Hepatocyte (in vitro differentiated cells): ENCODE measurements at regions not wholly inside any gene's neighbourhood (a gene's known extent, or its start where the extent isn't known, plus 50 kb on each side); places are given as distances from the start of the nearest gene placed in this dataset.

Source experiments
- DNase-seq: peaks from one replicate; pipeline ENCODE4 v3.0.0-alpha.2; 2016; ENCODE audit warnings: low spot score
- H2AFZ ChIP-seq: fragments of 200-600 bp; sonication (generic); 2 replicates; pipeline ENCODE4 v1.6.0; 2016; ENCODE audit warnings: antibody characterized with exemption, mild to moderate bottlenecking
- H3K27ac ChIP-seq: fragments of 200-600 bp; sonication (generic); 2 replicates; pipeline ENCODE4 v1.5.1; 2016; ENCODE audit warnings: mild to moderate bottlenecking
- H3K27me3 ChIP-seq: fragments of 200-600 bp; sonication (generic); 2 replicates; pipeline ENCODE4 v1.6.1; 2016
- H3K36me3 ChIP-seq: fragments of 200-600 bp; sonication (generic); replicated peaks from 2 replicates; pipeline ENCODE4 v1.5.1; 2016; ENCODE audit warnings: low read depth; ENCODE audit not compliant: insufficient read depth
- H3K4me1 ChIP-seq: fragments of 200-600 bp; sonication (generic); 2 replicates; pipeline ENCODE4 v1.5.1; 2016; ENCODE audit warnings: mild to moderate bottlenecking, moderate library complexity; ENCODE audit not compliant: insufficient read depth
- H3K4me2 ChIP-seq: fragments of 200-600 bp; sonication (generic); 2 replicates; pipeline ENCODE4 v1.6.0; 2016
- H3K4me3 ChIP-seq: fragments of 200-600 bp; sonication (generic); 2 replicates; pipeline ENCODE4 v1.5.1; 2016; ENCODE audit warnings: mild to moderate bottlenecking
- H3K79me2 ChIP-seq: fragments of 200-600 bp; sonication (generic); 2 replicates; pipeline ENCODE4 v1.6.0; 2017; ENCODE audit warnings: mild to moderate bottlenecking
- H3K9me2 ChIP-seq: fragments of 200-600 bp; sonication (generic); replicated peaks from 2 replicates; pipeline ENCODE4 v1.6.0; 2017; ENCODE audit warnings: mild to moderate bottlenecking; ENCODE audit not compliant: insufficient read depth
- H3K9me3 ChIP-seq: fragments of 200-600 bp; sonication (generic); 2 replicates; pipeline ENCODE4 v1.5.1; 2016; ENCODE audit warnings: low read depth, mild to moderate bottlenecking
- H4K20me1 ChIP-seq: fragments of 200-600 bp; sonication (generic); 2 replicates; pipeline ENCODE4 v1.6.0; 2016; ENCODE audit warnings: mild to moderate bottlenecking; ENCODE audit not compliant: insufficient read depth, poor library complexity, severe bottlenecking
- CTCF ChIP-seq: fragments of 200-600 bp; sonication (generic); IDR thresholded peaks from 2 replicates; pipeline ENCODE4 v1.5.1; 2016; ENCODE audit warnings: antibody characterized with exemption, mild to moderate bottlenecking; ENCODE audit not compliant: poor library complexity
- EZH2 ChIP-seq: fragments of 200-600 bp; sonication (generic); IDR thresholded peaks from 2 replicates; pipeline ENCODE4 v1.6.1; 2016; ENCODE audit warnings: antibody characterized with exemption, mild to moderate bottlenecking, borderline replicate concordance
- EZH2phosphoT487 ChIP-seq: fragments of 200-600 bp; sonication (generic); IDR thresholded peaks from one replicate; pipeline ENCODE4 v1.6.1; 2018; ENCODE audit warnings: antibody characterized with exemption, mild to moderate bottlenecking, low read depth, moderate library complexity; ENCODE audit not compliant: unreplicated experiment, severe bottlenecking
- WGBS: methylation state at CpG from one replicate; pipeline ENCODE4 v1.1.6; 2016; ENCODE audit warnings: low lambda C conversion rate; ENCODE audit errors: missing lambda C conversion rate; 5-methylcytosine and 5-hydroxymethylcytosine counted together

- Histone ChIP-seq H3K9me2 (no peaks in the 10 kb centered on the region), H3K27ac (peak overlapping the region; percentile 97), H3K9me3 (no peaks in the 10 kb centered on the region), H3K4me3 (no peak overlapping the region), H2AFZ (no peak overlapping the region), H4K20me1 (no peaks in the 10 kb centered on the region), H3K4me2 (peak overlapping the region; percentile 28), H3K79me2 (no peaks in the 10 kb centered on the region), H3K36me3 (no peaks in the 10 kb centered on the region), H3K4me1 (peaks cover 33% of the 10 kb centered on the region), H3K27me3 (no peaks in the 10 kb centered on the region)
- 88% methylated on average over 13 of the region's 13 CpGs for WGBS
- no peak for DNase-seq
- TF ChIP-seq CTCF, result no peak
- TF ChIP-seq EZH2phosphoT487, result no peak
- no peak for TF ChIP-seq EZH2
These were observed 212.1 kb upstream of the MARCKS start for GRCh38 chr6:113644861-113645575.

- no peak overlapping the region for H2AFZ ChIP-seq
- WGBS, result 37% methylated on average over 4 of the region's 4 CpGs
- no peaks in the 10 kb centered on the region for H3K27me3 ChIP-seq
- H3K36me3 ChIP-seq, result no peaks in the 10 kb centered on the region
- H4K20me1 ChIP-seq, result no peaks in the 10 kb centered on the region
- H3K9me3 ChIP-seq, result no peaks in the 10 kb centered on the region
- no peak for TF ChIP-seq CTCF
- no peak for TF ChIP-seq EZH2
- no peak for TF ChIP-seq EZH2phosphoT487
- DNase-seq, result peak; percentile 77
- H3K27ac ChIP-seq, result peak overlapping the region; percentile 97
- no peaks in the 10 kb centered on the region for H3K79me2 ChIP-seq
- H3K4me2 ChIP-seq, result peak overlapping the region; percentile 28
- no peak overlapping the region for H3K4me3 ChIP-seq
- peaks cover 34% of the 10 kb centered on the region for H3K4me1 ChIP-seq
- no peaks in the 10 kb centered on the region for H3K9me2 ChIP-seq
These were observed 211.6 kb upstream of the MARCKS start for GRCh38 chr6:113645576-113645970.

- Histone ChIP-seq H3K9me3 (no peaks in the 10 kb centered on the region), H3K4me3 (no peak overlapping the region), H3K27me3 (no peaks in the 10 kb centered on the region), H3K79me2 (no peaks in the 10 kb centered on the region), H3K9me2 (no peaks in the 10 kb centered on the region), H3K27ac (peak overlapping the region; percentile 97), H3K4me2 (no peak overlapping the region), H3K4me1 (peaks cover 34% of the 10 kb centered on the region), H2AFZ (no peak overlapping the region), H4K20me1 (no peaks in the 10 kb centered on the region), H3K36me3 (no peaks in the 10 kb centered on the region)
- 77% methylated on average over 3 of the region's 3 CpGs for WGBS
- TF ChIP-seq EZH2phosphoT487 (no peak), EZH2 (no peak), CTCF (no peak)
- no peak for DNase-seq
These were observed 211.2 kb upstream of the MARCKS start for GRCh38 chr6:113645986-113646385.
